Panc1 (cell line): ENCODE measurements at regions not wholly inside any gene's neighbourhood (a gene's known extent, or its start where the extent isn't known, plus 50 kb on each side); places are given as distances from the start of the nearest gene placed in this dataset.

Experiments used
- ATAC-seq: fragments of 200-7000 bp; cut with Tn5 transposase; 2 replicates; pipeline ENCODE4 v1.9.1; 2020; ENCODE audit warnings: mild to moderate bottlenecking, moderate library complexity
- BruUV-seq: library from RNA; stranded (reverse); fragments of 400-500 nt; replicated peaks from 2 replicates; lab custom pipeline; 2021; lab: Mats Ljungman, UMichigan
- CTCF ChIA-PET: fragments of 300-600 bp; sonication (Branson Sonifier 250); formaldehyde crosslinking; loops from one replicate; lab custom pipeline; 2022; ENCODE audit warnings: antibody characterized with exemption; lab: Charles Lee
- POLR2A ChIA-PET: fragments of 300-600 bp; sonication (Branson Sonifier 250); formaldehyde crosslinking; loops from one replicate; lab custom pipeline; 2022; ENCODE audit warnings: antibody characterized with exemption; lab: Charles Lee
- DNase-seq: peaks from one replicate; pipeline ENCODE4 v3.0.0-alpha.2; 2010; ENCODE audit warnings: low read depth, low spot score
- H3K27ac ChIP-seq: 2 replicates; pipeline ENCODE4 v1.5.1; 2011; ENCODE audit warnings: mild to moderate bottlenecking, low read length, inconsistent platforms
- H3K27me3 ChIP-seq: fragments of 200-500 bp; sonication (Bioruptor generic); 2 replicates; pipeline ENCODE4 v1.6.0; 2014; ENCODE audit warnings: low read length, inconsistent platforms; ENCODE audit not compliant: control insufficient read depth, insufficient read depth
- H3K36me3 ChIP-seq: fragments of 200-500 bp; sonication (Bioruptor generic); 2 replicates; pipeline ENCODE4 v1.5.1; 2014; ENCODE audit warnings: inconsistent platforms, mild to moderate bottlenecking, low read length, moderate library complexity; ENCODE audit not compliant: control insufficient read depth, insufficient read depth
- H3K4me1 ChIP-seq: 2 replicates; pipeline ENCODE4 v1.5.1; 2011; ENCODE audit warnings: inconsistent platforms, mild to moderate bottlenecking, low read length, moderate library complexity; ENCODE audit not compliant: control insufficient read depth, insufficient read depth
- H3K4me3 ChIP-seq, 2 experiments: 2 replicates each; pipeline ENCODE4 v1.5.1; 2011 to 2012; ENCODE audit warnings: low read depth in 2 of 2, low read length in 2 of 2, mild to moderate bottlenecking in 2 of 2, inconsistent platforms in 1 of 2, moderate library complexity in 1 of 2
- H3K9me3 ChIP-seq: fragments of 200-500 bp; sonication (Bioruptor generic); 2 replicates; pipeline ENCODE4 v1.5.1; 2014; ENCODE audit warnings: low read depth, mild to moderate bottlenecking, inconsistent platforms, low read length, moderate library complexity; ENCODE audit not compliant: control insufficient read depth, insufficient read depth
- POLR2AphosphoS5 ChIP-seq: IDR thresholded peaks from 2 replicates; pipeline ENCODE4 v1.6.1; 2012; ENCODE audit warnings: mild to moderate bottlenecking, low read depth, low read length, moderate library complexity
- REST ChIP-seq, 2 experiments: IDR thresholded peaks; 2 replicates each; pipeline ENCODE4 v1.6.1; 2011 to 2012; ENCODE audit warnings: low read depth in 2 of 2, control low read depth in 1 of 2, low read length in 1 of 2, mild to moderate bottlenecking in 1 of 2, moderate library complexity in 1 of 2; ENCODE audit not compliant: insufficient read depth in 1 of 2
- SIN3A ChIP-seq: IDR thresholded peaks from 2 replicates; pipeline ENCODE4 v1.6.1; 2012; ENCODE audit warnings: low read depth, mild to moderate bottlenecking, low read length, moderate library complexity, borderline replicate concordance; ENCODE audit not compliant: insufficient read depth
- TCF7L2 ChIP-seq: IDR thresholded peaks from 2 replicates; pipeline ENCODE4 v1.6.1; 2011; ENCODE audit warnings: mild to moderate bottlenecking, low read depth, low read length, inconsistent platforms
- in situ Hi-C: cut with HindIII; loops from 2 replicates; pipeline ENCODE4 v1.10.0; 2016; ENCODE audit warnings: low sequenced_read_pairs, low pct_unique_long_range_greater_than_20kb
- intact Hi-C: fragments of 100-400 bp; cut with micrococcal nuclease; formaldehyde crosslinking; loops from one replicate; pipeline ENCODE4 v1.10.0; 2022; ENCODE audit not compliant: unreplicated experiment
- TF ChIP-seq, protein P1 (sequence below): fragments of 450-650 bp; IDR thresholded peaks from 2 replicates; pipeline ENCODE4 v1.5.1; 2017; ENCODE audit warnings: mild to moderate bottlenecking

DNA sequence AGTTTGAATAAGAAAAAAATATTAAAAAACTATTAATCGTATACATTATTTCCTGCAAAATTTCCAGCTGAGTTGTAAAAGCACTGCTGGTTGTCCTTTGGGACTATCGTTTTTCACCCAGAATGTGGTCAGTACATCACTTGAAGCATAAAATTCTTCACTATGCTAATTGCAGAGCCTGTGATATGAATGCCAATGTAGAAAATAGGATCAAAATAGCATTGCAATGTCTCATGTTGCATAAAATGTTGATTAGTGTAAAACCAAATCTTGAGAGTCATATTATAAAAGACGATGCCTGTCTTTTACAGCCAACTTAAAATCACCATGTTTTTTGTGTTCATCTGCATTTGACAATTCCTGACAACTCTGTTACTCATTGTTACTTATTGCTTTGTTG lies 207.7 kb downstream of the MMUT start:
- in situ Hi-C loops (no loop called here), intact Hi-C loops (no loop called here)
- Histone ChIP-seq H3K36me3 (no peaks in the 10 kb centered on the region), H3K4me3 (no peak overlapping the region), H3K4me1 (no peaks in the 10 kb centered on the region), H3K27ac (no peak overlapping the region), H3K9me3 (no peaks in the 10 kb centered on the region), H3K27me3 (no peaks in the 10 kb centered on the region)
- ChIA-PET CTCF (no interaction called here), POLR2A (no interaction called here)
- ATAC-seq (no peak), DNase-seq (no peak)
- no TSS peak for BruUV-seq
- TF ChIP-seq, protein P1, sequence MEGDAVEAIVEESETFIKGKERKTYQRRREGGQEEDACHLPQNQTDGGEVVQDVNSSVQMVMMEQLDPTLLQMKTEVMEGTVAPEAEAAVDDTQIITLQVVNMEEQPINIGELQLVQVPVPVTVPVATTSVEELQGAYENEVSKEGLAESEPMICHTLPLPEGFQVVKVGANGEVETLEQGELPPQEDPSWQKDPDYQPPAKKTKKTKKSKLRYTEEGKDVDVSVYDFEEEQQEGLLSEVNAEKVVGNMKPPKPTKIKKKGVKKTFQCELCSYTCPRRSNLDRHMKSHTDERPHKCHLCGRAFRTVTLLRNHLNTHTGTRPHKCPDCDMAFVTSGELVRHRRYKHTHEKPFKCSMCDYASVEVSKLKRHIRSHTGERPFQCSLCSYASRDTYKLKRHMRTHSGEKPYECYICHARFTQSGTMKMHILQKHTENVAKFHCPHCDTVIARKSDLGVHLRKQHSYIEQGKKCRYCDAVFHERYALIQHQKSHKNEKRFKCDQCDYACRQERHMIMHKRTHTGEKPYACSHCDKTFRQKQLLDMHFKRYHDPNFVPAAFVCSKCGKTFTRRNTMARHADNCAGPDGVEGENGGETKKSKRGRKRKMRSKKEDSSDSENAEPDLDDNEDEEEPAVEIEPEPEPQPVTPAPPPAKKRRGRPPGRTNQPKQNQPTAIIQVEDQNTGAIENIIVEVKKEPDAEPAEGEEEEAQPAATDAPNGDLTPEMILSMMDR = no peak
- no peak for TF ChIP-seq TCF7L2
- TF ChIP-seq REST (IDR thresholded peaks at IDR 0.05; ENCODE audit: insufficient read depth in 1 of 2, low read depth in 2 of 2, low read length in 1 of 2) = no peak
- TF ChIP-seq SIN3A = no peak
- no peak for TF ChIP-seq POLR2AphosphoS5

DNA sequence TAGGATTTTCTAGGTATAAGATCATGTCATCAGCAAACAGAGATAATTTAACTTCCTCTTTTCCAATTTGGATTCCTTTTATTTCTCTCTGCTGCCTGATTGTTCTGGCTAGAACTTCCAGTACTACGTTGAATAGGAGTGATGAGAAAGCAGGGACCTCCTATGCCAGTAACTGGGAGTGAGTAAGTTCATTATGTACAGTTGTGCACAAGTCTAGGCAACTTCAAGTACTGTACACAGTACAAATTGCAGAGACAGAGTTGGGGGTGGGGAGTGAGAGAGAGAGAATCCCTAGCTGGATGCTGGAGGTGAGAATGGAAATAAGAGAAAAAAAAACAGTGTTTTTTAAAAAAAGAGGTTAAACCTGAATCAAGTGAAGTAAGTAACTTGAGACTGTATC lies 210.2 kb downstream of the MMUT start:
- in situ Hi-C loops (no loop called here), intact Hi-C loops (no loop called here)
- CTCF ChIA-PET = no interaction called here
- H3K4me3 ChIP-seq = no peak overlapping the region
- POLR2A ChIA-PET = no interaction called here
- no peaks in the 10 kb centered on the region for H3K9me3 ChIP-seq
- no peaks in the 10 kb centered on the region for H3K4me1 ChIP-seq
- BruUV-seq = no TSS peak
- H3K27ac ChIP-seq = no peak overlapping the region
- no peak for ATAC-seq
- TF ChIP-seq, protein P1 = no peak
- TF ChIP-seq SIN3A = no peak
- TF ChIP-seq REST (IDR thresholded peaks at IDR 0.05; ENCODE audit: insufficient read depth in 1 of 2, low read depth in 2 of 2, low read length in 1 of 2) = no peak
- no peak for TF ChIP-seq POLR2AphosphoS5
- no peak for TF ChIP-seq TCF7L2
- DNase-seq = no peak
- H3K27me3 ChIP-seq = no peaks in the 10 kb centered on the region
- H3K36me3 ChIP-seq = no peaks in the 10 kb centered on the region
